Astrocyte (in vitro differentiated cells and primary cell): ENCODE measurements at regions not wholly inside any gene's neighbourhood (a gene's known extent, or its start where the extent isn't known, plus 50 kb on each side); places are given as distances from the start of the nearest gene placed in this dataset.

Experiments used
- DNase-seq: peaks from one replicate; pipeline ENCODE4 v3.0.0-alpha.2; 2010; ENCODE audit warnings: low read depth
- FAIRE-seq: peaks from 2 replicates; lab custom pipeline; 2011; peaks lifted over from hg19 to GRCh38; lab: Jason Lieb, UNC
- H2AFZ ChIP-seq: 2 replicates; pipeline ENCODE4 v1.6.0; 2012; ENCODE audit warnings: low read depth, low read length, inconsistent platforms
- H3K27ac ChIP-seq: 2 replicates; pipeline ENCODE4 v1.5.1; 2011; ENCODE audit warnings: low read depth, low read length, inconsistent platforms
- H3K27me3 ChIP-seq: 2 replicates; pipeline ENCODE4 v1.6.0; 2011; ENCODE audit warnings: low read length, inconsistent platforms; ENCODE audit not compliant: insufficient read depth
- H3K36me3 ChIP-seq: 2 replicates; pipeline ENCODE4 v1.5.1; 2011; ENCODE audit warnings: low read length, inconsistent platforms; ENCODE audit not compliant: insufficient read depth
- H3K4me1 ChIP-seq: 2 replicates; pipeline ENCODE4 v1.5.1; 2011; ENCODE audit warnings: low read length, inconsistent platforms; ENCODE audit not compliant: insufficient read depth
- H3K4me2 ChIP-seq: 2 replicates; pipeline ENCODE4 v1.6.0; 2012; ENCODE audit warnings: low read length, inconsistent platforms
- H3K4me3 ChIP-seq: 2 replicates; pipeline ENCODE4 v1.5.1; 2011; ENCODE audit warnings: low read depth, mild to moderate bottlenecking, low read length, inconsistent platforms; ENCODE audit not compliant: insufficient read depth
- H3K79me2 ChIP-seq: 2 replicates; pipeline ENCODE4 v1.6.0; 2012; ENCODE audit warnings: mild to moderate bottlenecking, low read length, inconsistent platforms; ENCODE audit not compliant: insufficient read depth
- H3K9ac ChIP-seq: 2 replicates; pipeline ENCODE4 v1.6.0; 2012; ENCODE audit warnings: mild to moderate bottlenecking, low read length, inconsistent platforms
- H3K9me3 ChIP-seq: 2 replicates; pipeline ENCODE4 v1.5.1; 2012; ENCODE audit warnings: low read depth, mild to moderate bottlenecking, low read length, inconsistent platforms; ENCODE audit not compliant: insufficient read depth
- H4K20me1 ChIP-seq: 2 replicates; pipeline ENCODE4 v1.6.0; 2012; ENCODE audit warnings: low read length, inconsistent platforms; ENCODE audit not compliant: insufficient read depth
- H3K27ac Mint-ChIP-seq: one replicate; pipeline ENCODE4 v1.8.0; 2021; ENCODE audit warnings: mild to moderate bottlenecking, mixed read lengths; ENCODE audit not compliant: unreplicated experiment
- H3K27me3 Mint-ChIP-seq: one replicate; pipeline ENCODE4 v1.8.0; 2021; ENCODE audit warnings: low read depth, mixed read lengths; ENCODE audit not compliant: unreplicated experiment
- H3K36me3 Mint-ChIP-seq: one replicate; pipeline ENCODE4 v1.8.0; 2021; ENCODE audit warnings: low read depth, mixed read lengths; ENCODE audit not compliant: unreplicated experiment
- H3K4me1 Mint-ChIP-seq: one replicate; pipeline ENCODE4 v1.8.0; 2021; ENCODE audit warnings: low read depth, mixed read lengths; ENCODE audit not compliant: unreplicated experiment
- H3K4me3 Mint-ChIP-seq: one replicate; pipeline ENCODE4 v1.8.0; 2021; ENCODE audit warnings: mild to moderate bottlenecking, moderate library complexity, mixed read lengths; ENCODE audit not compliant: unreplicated experiment
- H3K9me3 Mint-ChIP-seq: one replicate; pipeline ENCODE4 v1.8.0; 2021; ENCODE audit warnings: mild to moderate bottlenecking, mixed read lengths; ENCODE audit not compliant: unreplicated experiment
- EZH2 ChIP-seq: IDR thresholded peaks from 2 replicates; pipeline ENCODE4 v1.6.1; 2012; ENCODE audit warnings: mild to moderate bottlenecking, low read length, inconsistent platforms; ENCODE audit not compliant: insufficient read depth
- TF ChIP-seq, protein P1 (sequence below): IDR thresholded peaks from 2 replicates; pipeline ENCODE4 v1.5.1; 2011; ENCODE audit warnings: low read depth, mild to moderate bottlenecking, inconsistent platforms, low read length, moderate library complexity; ENCODE audit not compliant: insufficient read depth

DNA sequence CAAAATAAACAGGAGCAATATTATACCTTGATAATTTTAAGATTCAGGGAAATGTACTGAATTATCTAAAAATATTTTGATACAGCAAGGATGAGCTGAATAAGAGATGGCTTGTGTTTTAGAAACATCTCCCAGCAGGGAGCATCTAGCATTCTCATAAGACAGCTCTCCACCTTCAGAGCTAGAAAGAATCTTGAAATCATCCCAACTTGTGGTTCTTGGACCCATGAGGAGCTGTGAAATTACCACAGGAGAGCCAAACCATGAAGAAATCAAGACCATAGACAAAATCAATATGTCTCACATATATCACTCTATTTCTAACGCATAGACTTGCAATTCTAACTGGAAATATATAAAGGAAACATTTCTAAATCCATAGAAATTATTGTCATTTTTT is 210.6 kb upstream of the DKK2 start:
- no peak overlapping the region for H3K27ac Mint-ChIP-seq
- no peaks in the 10 kb centered on the region for H3K27me3 Mint-ChIP-seq
- Histone ChIP-seq H3K27me3 (no peaks in the 10 kb centered on the region), H3K9ac (no peak overlapping the region), H3K4me1 (no peaks in the 10 kb centered on the region), H3K9me3 (no peaks in the 10 kb centered on the region), H3K4me2 (no peak overlapping the region), H3K79me2 (no peaks in the 10 kb centered on the region), H4K20me1 (no peaks in the 10 kb centered on the region), H2AFZ (no peak overlapping the region), H3K27ac (no peak overlapping the region), H3K4me3 (no peak overlapping the region), H3K36me3 (no peaks in the 10 kb centered on the region)
- TF ChIP-seq, protein P1, sequence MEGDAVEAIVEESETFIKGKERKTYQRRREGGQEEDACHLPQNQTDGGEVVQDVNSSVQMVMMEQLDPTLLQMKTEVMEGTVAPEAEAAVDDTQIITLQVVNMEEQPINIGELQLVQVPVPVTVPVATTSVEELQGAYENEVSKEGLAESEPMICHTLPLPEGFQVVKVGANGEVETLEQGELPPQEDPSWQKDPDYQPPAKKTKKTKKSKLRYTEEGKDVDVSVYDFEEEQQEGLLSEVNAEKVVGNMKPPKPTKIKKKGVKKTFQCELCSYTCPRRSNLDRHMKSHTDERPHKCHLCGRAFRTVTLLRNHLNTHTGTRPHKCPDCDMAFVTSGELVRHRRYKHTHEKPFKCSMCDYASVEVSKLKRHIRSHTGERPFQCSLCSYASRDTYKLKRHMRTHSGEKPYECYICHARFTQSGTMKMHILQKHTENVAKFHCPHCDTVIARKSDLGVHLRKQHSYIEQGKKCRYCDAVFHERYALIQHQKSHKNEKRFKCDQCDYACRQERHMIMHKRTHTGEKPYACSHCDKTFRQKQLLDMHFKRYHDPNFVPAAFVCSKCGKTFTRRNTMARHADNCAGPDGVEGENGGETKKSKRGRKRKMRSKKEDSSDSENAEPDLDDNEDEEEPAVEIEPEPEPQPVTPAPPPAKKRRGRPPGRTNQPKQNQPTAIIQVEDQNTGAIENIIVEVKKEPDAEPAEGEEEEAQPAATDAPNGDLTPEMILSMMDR: no peak
- no peak for TF ChIP-seq EZH2
- no peak for FAIRE-seq
- H3K9me3 Mint-ChIP-seq: no peaks in the 10 kb centered on the region
- H3K36me3 Mint-ChIP-seq: no peaks in the 10 kb centered on the region
- DNase-seq: no peak
- H3K4me3 Mint-ChIP-seq: no peak overlapping the region
- H3K4me1 Mint-ChIP-seq: peaks cover 24% of the 10 kb centered on the region

GRCh38 chr4:107243141-107243781 is 207.1 kb upstream of the DKK2 start:
- Mint-ChIP-seq H3K4me1 (peaks cover 15% of the 10 kb centered on the region), H3K4me3 (no peak overlapping the region), H3K27ac (no peak overlapping the region), H3K9me3 (no peaks in the 10 kb centered on the region), H3K27me3 (no peaks in the 10 kb centered on the region), H3K36me3 (no peaks in the 10 kb centered on the region)
- DNase-seq: no peak
- H3K9ac ChIP-seq: no peak overlapping the region
- TF ChIP-seq, protein P1: no peak
- TF ChIP-seq EZH2: no peak
- no peaks in the 10 kb centered on the region for H3K27me3 ChIP-seq
- no peaks in the 10 kb centered on the region for H3K36me3 ChIP-seq
- no peak overlapping the region for H3K4me2 ChIP-seq
- no peaks in the 10 kb centered on the region for H3K4me1 ChIP-seq
- no peaks in the 10 kb centered on the region for H4K20me1 ChIP-seq
- no peak overlapping the region for H3K27ac ChIP-seq
- H3K9me3 ChIP-seq: no peaks in the 10 kb centered on the region
- H3K4me3 ChIP-seq: no peak overlapping the region
- H2AFZ ChIP-seq: no peak overlapping the region
- H3K79me2 ChIP-seq: no peaks in the 10 kb centered on the region
- no peak for FAIRE-seq

GRCh38 chr4:107220976-107221375 is 184.9 kb upstream of the DKK2 start:
- Histone ChIP-seq H3K36me3 (no peaks in the 10 kb centered on the region), H3K79me2 (no peaks in the 10 kb centered on the region), H4K20me1 (no peaks in the 10 kb centered on the region), H3K4me1 (no peaks in the 10 kb centered on the region), H3K9ac (no peak overlapping the region), H3K9me3 (no peaks in the 10 kb centered on the region), H3K4me3 (no peak overlapping the region), H3K27me3 (no peaks in the 10 kb centered on the region), H3K27ac (no peak overlapping the region), H2AFZ (no peak overlapping the region), H3K4me2 (no peak overlapping the region)
- FAIRE-seq (no peak), DNase-seq (no peak)
- peaks cover 30% of the 10 kb centered on the region for H3K4me1 Mint-ChIP-seq
- H3K9me3 Mint-ChIP-seq: peaks cover 3% of the 10 kb centered on the region
- no peak overlapping the region for H3K4me3 Mint-ChIP-seq
- TF ChIP-seq, protein P1: no peak
- no peak for TF ChIP-seq EZH2
- H3K27me3 Mint-ChIP-seq: no peaks in the 10 kb centered on the region
- no peaks in the 10 kb centered on the region for H3K36me3 Mint-ChIP-seq
- no peak overlapping the region for H3K27ac Mint-ChIP-seq
